K562 (cell line): ENCODE measurements at regions not wholly inside any gene's neighbourhood (a gene's known extent, or its start where the extent isn't known, plus 50 kb on each side); places are given as distances from the start of the nearest gene placed in this dataset.

Source experiments
- BRD4 ChIP-seq: fragments of 200-600 bp; sonication (generic); IDR thresholded peaks from 2 replicates; pipeline ENCODE4 v1.6.1; 2017; ENCODE audit warnings: inconsistent platforms
- JUND ChIP-seq, 2 experiments: IDR thresholded peaks; 2 replicates in 1 of 2; 3 replicates in 1 of 2; pipeline ENCODE4 v1.6.1; 2011; ENCODE audit warnings: borderline replicate concordance in 2 of 2, low read depth in 2 of 2, low read length in 2 of 2, improper control_type of control experiment in 1 of 2, missing biosample characterization in 1 of 2, missing genetic modification characterization in 1 of 2, missing genetic modification reagents in 1 of 2
- NFE2 ChIP-seq: IDR thresholded peaks from 2 replicates; pipeline ENCODE4 v1.6.1; 2014; ENCODE audit warnings: antibody characterized with exemption, low read depth
- NR2F6 ChIP-seq: fragments of 450-650 bp; formaldehyde crosslinking; IDR thresholded peaks from 2 replicates; pipeline ENCODE4 v1.4.0; 2020; ENCODE audit warnings: mild to moderate bottlenecking
- POLR2A ChIP-seq: fragments of 450-650 bp; conservative IDR thresholded peaks from 2 replicates; pipeline ENCODE4 v1.6.1; 2016
- SRSF9 ChIP-seq: fragments of 200-400 bp; formaldehyde crosslinking; IDR thresholded peaks from 2 replicates; pipeline ENCODE4 v1.6.1; 2017; ENCODE audit warnings: low read depth, low read length, borderline replicate concordance
- TCF3 ChIP-seq: sonication (generic); formaldehyde crosslinking; IDR thresholded peaks from 2 replicates; pipeline ENCODE4 v1.4.0; 2020; ENCODE audit warnings: mild to moderate bottlenecking, missing genetic modification reagents
- TRIM28 ChIP-seq: fragments of 450-650 bp; IDR thresholded peaks from 2 replicates; pipeline ENCODE4 v1.6.1; 2017
- TF ChIP-seq, protein P1 (sequence below): sonication (generic); formaldehyde crosslinking; IDR thresholded peaks from 2 replicates; pipeline ENCODE4 v1.9.0; 2022; ENCODE audit warnings: mild to moderate bottlenecking, missing genetic modification reagents
- TF ChIP-seq, protein P2 (sequence below), 2 experiments: fragments of 150-350 bp in 1 of 2; IDR thresholded peaks; 2 replicates each; pipeline ENCODE4 v1.6.1; 2012 to 2016; ENCODE audit warnings: low read depth in 2 of 2, low read length in 2 of 2, mild to moderate bottlenecking in 1 of 2, moderate library complexity in 1 of 2
- TF ChIP-seq, protein P3 (sequence below), 2 experiments: fragments of 450-650 bp; formaldehyde crosslinking in 1 of 2; IDR thresholded peaks; 2 replicates each; pipeline versions ENCODE4 v1.4.0 to v1.6.1; 2014 to 2020; ENCODE audit warnings: mild to moderate bottlenecking in 2 of 2, borderline replicate concordance in 1 of 2, low read depth in 1 of 2

DNA sequence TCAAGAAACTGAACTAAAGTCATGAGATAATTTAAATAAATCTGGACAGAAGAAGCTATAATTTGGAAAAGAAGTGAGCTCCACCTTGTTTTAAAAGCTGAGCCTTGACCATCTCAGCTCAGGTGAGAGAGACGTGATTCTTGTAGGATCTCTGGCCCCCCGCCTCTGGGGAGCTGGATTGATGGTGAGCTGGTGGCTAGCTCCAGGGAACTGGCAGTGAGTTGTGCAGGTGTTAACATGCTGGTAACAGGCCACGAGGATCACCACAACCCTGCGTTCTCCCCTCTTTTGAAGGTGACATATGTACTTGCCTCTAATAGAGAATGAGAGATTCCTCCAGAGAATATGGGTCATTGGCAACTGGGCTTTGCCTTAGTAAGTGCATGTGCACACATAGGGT, 485.1 kb downstream of the IRS2 start:
- TF ChIP-seq TCF3 (CRISPR knock-in tag) = no peak
- TF ChIP-seq, protein P1, sequence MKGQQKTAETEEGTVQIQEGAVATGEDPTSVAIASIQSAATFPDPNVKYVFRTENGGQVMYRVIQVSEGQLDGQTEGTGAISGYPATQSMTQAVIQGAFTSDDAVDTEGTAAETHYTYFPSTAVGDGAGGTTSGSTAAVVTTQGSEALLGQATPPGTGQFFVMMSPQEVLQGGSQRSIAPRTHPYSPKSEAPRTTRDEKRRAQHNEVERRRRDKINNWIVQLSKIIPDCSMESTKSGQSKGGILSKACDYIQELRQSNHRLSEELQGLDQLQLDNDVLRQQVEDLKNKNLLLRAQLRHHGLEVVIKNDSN = no peak
- no peak for TF ChIP-seq NR2F6
- TF ChIP-seq, protein P2, sequence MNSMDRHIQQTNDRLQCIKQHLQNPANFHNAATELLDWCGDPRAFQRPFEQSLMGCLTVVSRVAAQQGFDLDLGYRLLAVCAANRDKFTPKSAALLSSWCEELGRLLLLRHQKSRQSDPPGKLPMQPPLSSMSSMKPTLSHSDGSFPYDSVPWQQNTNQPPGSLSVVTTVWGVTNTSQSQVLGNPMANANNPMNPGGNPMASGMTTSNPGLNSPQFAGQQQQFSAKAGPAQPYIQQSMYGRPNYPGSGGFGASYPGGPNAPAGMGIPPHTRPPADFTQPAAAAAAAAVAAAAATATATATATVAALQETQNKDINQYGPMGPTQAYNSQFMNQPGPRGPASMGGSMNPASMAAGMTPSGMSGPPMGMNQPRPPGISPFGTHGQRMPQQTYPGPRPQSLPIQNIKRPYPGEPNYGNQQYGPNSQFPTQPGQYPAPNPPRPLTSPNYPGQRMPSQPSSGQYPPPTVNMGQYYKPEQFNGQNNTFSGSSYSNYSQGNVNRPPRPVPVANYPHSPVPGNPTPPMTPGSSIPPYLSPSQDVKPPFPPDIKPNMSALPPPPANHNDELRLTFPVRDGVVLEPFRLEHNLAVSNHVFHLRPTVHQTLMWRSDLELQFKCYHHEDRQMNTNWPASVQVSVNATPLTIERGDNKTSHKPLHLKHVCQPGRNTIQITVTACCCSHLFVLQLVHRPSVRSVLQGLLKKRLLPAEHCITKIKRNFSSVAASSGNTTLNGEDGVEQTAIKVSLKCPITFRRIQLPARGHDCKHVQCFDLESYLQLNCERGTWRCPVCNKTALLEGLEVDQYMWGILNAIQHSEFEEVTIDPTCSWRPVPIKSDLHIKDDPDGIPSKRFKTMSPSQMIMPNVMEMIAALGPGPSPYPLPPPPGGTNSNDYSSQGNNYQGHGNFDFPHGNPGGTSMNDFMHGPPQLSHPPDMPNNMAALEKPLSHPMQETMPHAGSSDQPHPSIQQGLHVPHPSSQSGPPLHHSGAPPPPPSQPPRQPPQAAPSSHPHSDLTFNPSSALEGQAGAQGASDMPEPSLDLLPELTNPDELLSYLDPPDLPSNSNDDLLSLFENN (IDR thresholded peaks at IDR 0.05; ENCODE audit: low read depth in 2 of 2, low read length in 2 of 2) = no peak
- TF ChIP-seq, protein P3, sequence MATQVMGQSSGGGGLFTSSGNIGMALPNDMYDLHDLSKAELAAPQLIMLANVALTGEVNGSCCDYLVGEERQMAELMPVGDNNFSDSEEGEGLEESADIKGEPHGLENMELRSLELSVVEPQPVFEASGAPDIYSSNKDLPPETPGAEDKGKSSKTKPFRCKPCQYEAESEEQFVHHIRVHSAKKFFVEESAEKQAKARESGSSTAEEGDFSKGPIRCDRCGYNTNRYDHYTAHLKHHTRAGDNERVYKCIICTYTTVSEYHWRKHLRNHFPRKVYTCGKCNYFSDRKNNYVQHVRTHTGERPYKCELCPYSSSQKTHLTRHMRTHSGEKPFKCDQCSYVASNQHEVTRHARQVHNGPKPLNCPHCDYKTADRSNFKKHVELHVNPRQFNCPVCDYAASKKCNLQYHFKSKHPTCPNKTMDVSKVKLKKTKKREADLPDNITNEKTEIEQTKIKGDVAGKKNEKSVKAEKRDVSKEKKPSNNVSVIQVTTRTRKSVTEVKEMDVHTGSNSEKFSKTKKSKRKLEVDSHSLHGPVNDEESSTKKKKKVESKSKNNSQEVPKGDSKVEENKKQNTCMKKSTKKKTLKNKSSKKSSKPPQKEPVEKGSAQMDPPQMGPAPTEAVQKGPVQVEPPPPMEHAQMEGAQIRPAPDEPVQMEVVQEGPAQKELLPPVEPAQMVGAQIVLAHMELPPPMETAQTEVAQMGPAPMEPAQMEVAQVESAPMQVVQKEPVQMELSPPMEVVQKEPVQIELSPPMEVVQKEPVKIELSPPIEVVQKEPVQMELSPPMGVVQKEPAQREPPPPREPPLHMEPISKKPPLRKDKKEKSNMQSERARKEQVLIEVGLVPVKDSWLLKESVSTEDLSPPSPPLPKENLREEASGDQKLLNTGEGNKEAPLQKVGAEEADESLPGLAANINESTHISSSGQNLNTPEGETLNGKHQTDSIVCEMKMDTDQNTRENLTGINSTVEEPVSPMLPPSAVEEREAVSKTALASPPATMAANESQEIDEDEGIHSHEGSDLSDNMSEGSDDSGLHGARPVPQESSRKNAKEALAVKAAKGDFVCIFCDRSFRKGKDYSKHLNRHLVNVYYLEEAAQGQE (IDR thresholded peaks at IDR 0.05; ENCODE audit: borderline replicate concordance) = no peak
- TF ChIP-seq, protein P3 (CRISPR knock-in tag; IDR thresholded peaks at IDR 0.05; ENCODE audit: low read depth) = no peak
- TF ChIP-seq BRD4 = no peak
- TF ChIP-seq JUND (IDR thresholded peaks at IDR 0.05; ENCODE audit: borderline replicate concordance, low read depth, low read length) = no peak
- TF ChIP-seq JUND (tag; IDR thresholded peaks at IDR 0.05; ENCODE audit: borderline replicate concordance, low read depth, low read length) = no peak
- no peak for TF ChIP-seq TRIM28
- no peak for TF ChIP-seq POLR2A
- no peak for TF ChIP-seq NFE2
- no peak for TF ChIP-seq SRSF9
